ENCODE measurements at regions not wholly inside any gene's neighbourhood (a gene's known extent, or its start where the extent isn't known, plus 50 kb on each side); places are given as distances from the start of the nearest gene placed in this dataset.

- H3K27ac ChIP-seq = no peak overlapping the region
- H3F3A ChIP-seq (ENCODE audit: low read depth) = no peaks in the 10 kb centered on the region
- H3K4me3 Mint-ChIP-seq = no peak overlapping the region
- H3K4me2 ChIP-seq = no peak overlapping the region
- H3K27me3 Mint-ChIP-seq (ENCODE audit: insufficient read depth, low read depth) = peaks cover 2% of the 10 kb centered on the region
- H3K79me2 ChIP-seq (ENCODE audit: low read depth) = no peaks in the 10 kb centered on the region
- no peaks in the 10 kb centered on the region for H3K36me3 Mint-ChIP-seq
- H3K27me3 ChIP-seq = no peaks in the 10 kb centered on the region
- no peak overlapping the region for H3K9ac ChIP-seq
- H3K36me3 ChIP-seq = no peaks in the 10 kb centered on the region
- no peak for DNase-seq (ENCODE audit: low spot score)
- no peak overlapping the region for H2AFZ ChIP-seq (replicated peaks)
- no peaks in the 10 kb centered on the region for H4K20me1 ChIP-seq (ENCODE audit: low read depth)
- no peaks in the 10 kb centered on the region for H3K4me1 ChIP-seq
- H3K4me1 Mint-ChIP-seq = no peaks in the 10 kb centered on the region
- H3K27ac Mint-ChIP-seq = no peak overlapping the region
- H3K4me3 ChIP-seq = no peak overlapping the region
- H3K9me3 ChIP-seq (ENCODE audit: low read depth) = no peaks in the 10 kb centered on the region
- TF ChIP-seq, protein P1, sequence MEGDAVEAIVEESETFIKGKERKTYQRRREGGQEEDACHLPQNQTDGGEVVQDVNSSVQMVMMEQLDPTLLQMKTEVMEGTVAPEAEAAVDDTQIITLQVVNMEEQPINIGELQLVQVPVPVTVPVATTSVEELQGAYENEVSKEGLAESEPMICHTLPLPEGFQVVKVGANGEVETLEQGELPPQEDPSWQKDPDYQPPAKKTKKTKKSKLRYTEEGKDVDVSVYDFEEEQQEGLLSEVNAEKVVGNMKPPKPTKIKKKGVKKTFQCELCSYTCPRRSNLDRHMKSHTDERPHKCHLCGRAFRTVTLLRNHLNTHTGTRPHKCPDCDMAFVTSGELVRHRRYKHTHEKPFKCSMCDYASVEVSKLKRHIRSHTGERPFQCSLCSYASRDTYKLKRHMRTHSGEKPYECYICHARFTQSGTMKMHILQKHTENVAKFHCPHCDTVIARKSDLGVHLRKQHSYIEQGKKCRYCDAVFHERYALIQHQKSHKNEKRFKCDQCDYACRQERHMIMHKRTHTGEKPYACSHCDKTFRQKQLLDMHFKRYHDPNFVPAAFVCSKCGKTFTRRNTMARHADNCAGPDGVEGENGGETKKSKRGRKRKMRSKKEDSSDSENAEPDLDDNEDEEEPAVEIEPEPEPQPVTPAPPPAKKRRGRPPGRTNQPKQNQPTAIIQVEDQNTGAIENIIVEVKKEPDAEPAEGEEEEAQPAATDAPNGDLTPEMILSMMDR (IDR thresholded peaks at IDR 0.05) = no peak
- TF ChIP-seq EZH2phosphoT487 (IDR thresholded peaks at IDR 0.05) (no peak), EZH2 (IDR thresholded peaks at IDR 0.05) (no peak)
- peaks cover 14% of the 10 kb centered on the region for H3K9me3 Mint-ChIP-seq
Observed at GRCh38 chr2:62423883-62424458, 82.0 kb downstream of the TMEM17 start.

- Mint-ChIP-seq H3K9me3 (peaks cover 14% of the 10 kb centered on the region), H3K27ac (no peak overlapping the region), H3K4me1 (no peaks in the 10 kb centered on the region), H3K36me3 (no peaks in the 10 kb centered on the region), H3K27me3 (ENCODE audit: insufficient read depth, low read depth) (peaks cover 2% of the 10 kb centered on the region), H3K4me3 (no peak overlapping the region)
- Histone ChIP-seq H3K9me3 (ENCODE audit: low read depth) (no peaks in the 10 kb centered on the region), H3F3A (ENCODE audit: low read depth) (no peaks in the 10 kb centered on the region), H3K36me3 (no peaks in the 10 kb centered on the region), H3K27ac (no peak overlapping the region), H3K27me3 (no peaks in the 10 kb centered on the region), H3K9ac (no peak overlapping the region), H3K4me1 (no peaks in the 10 kb centered on the region), H4K20me1 (ENCODE audit: low read depth) (no peaks in the 10 kb centered on the region), H3K4me3 (no peak overlapping the region), H3K79me2 (ENCODE audit: low read depth) (no peaks in the 10 kb centered on the region), H2AFZ (replicated peaks) (peak overlapping the region; percentile 32), H3K4me2 (no peak overlapping the region)
- TF ChIP-seq, protein P1 (IDR thresholded peaks at IDR 0.05) = peak; percentile 45
- TF ChIP-seq EZH2 (IDR thresholded peaks at IDR 0.05) = no peak
- DNase-seq (ENCODE audit: low spot score) = peak; percentile 31
Observed at GRCh38 chr2:62423235-62423634, 82.8 kb downstream of the TMEM17 start.

- no peak overlapping the region for H3K4me3 Mint-ChIP-seq
- no peak for TF ChIP-seq EZH2 (IDR thresholded peaks at IDR 0.05)
- no peak for TF ChIP-seq EZH2phosphoT487 (IDR thresholded peaks at IDR 0.05)
- TF ChIP-seq, protein P1 (IDR thresholded peaks at IDR 0.05) = no peak
- no peaks in the 10 kb centered on the region for H4K20me1 ChIP-seq (ENCODE audit: low read depth)
- H3K4me2 ChIP-seq = no peak overlapping the region
- H3K9me3 Mint-ChIP-seq = peaks cover 8% of the 10 kb centered on the region
- H3K27ac ChIP-seq = no peak overlapping the region
- peaks cover 15% of the 10 kb centered on the region for H3K4me1 Mint-ChIP-seq
- no peak overlapping the region for H3K9ac ChIP-seq
- no peak overlapping the region for H2AFZ ChIP-seq (replicated peaks)
- H3F3A ChIP-seq (ENCODE audit: low read depth) = peaks cover 16% of the 10 kb centered on the region
- H3K36me3 ChIP-seq = no peaks in the 10 kb centered on the region
- H3K9me3 ChIP-seq (ENCODE audit: low read depth) = no peaks in the 10 kb centered on the region
- no peaks in the 10 kb centered on the region for H3K36me3 Mint-ChIP-seq
- no peak overlapping the region for H3K4me3 ChIP-seq
- no peak overlapping the region for H3K27ac Mint-ChIP-seq
- H3K27me3 Mint-ChIP-seq (ENCODE audit: insufficient read depth, low read depth) = peaks cover 3% of the 10 kb centered on the region
- DNase-seq (ENCODE audit: low spot score) = no peak
- peaks cover 13% of the 10 kb centered on the region for H3K4me1 ChIP-seq
- no peaks in the 10 kb centered on the region for H3K79me2 ChIP-seq (ENCODE audit: low read depth)
- H3K27me3 ChIP-seq = no peaks in the 10 kb centered on the region
Observed at GRCh38 chr2:62415518-62415917, 90.5 kb downstream of the TMEM17 start.
